PC-9 (cell line): ENCODE measurements at regions not wholly inside any gene's neighbourhood (a gene's known extent, or its start where the extent isn't known, plus 50 kb on each side); places are given as distances from the start of the nearest gene placed in this dataset.

Experiments used
- BruUV-seq: library from RNA; stranded (reverse); fragments of 400-500 nt; replicated peaks from 2 replicates; lab custom pipeline; 2021; lab: Mats Ljungman, UMichigan
- CTCF ChIA-PET: fragments of 300-600 bp; sonication (Branson Sonifier 250); formaldehyde crosslinking; loops from one replicate; lab custom pipeline; 2022; ENCODE audit warnings: antibody characterized with exemption; lab: Charles Lee
- POLR2A ChIA-PET: fragments of 300-600 bp; sonication (Branson Sonifier 250); formaldehyde crosslinking; loops from one replicate; lab custom pipeline; 2022; ENCODE audit warnings: antibody characterized with exemption; ENCODE audit not compliant: unreplicated experiment; lab: Charles Lee
- DNase-seq, 2 experiments: peaks; one replicate each; pipeline versions ENCODE4 v3.0.0 to v3.0.0-alpha.2; 2015 to 2022; ENCODE audit warnings: mixed read lengths in 1 of 2
- H2AFZ ChIP-seq: fragments of 200-600 bp; sonication (generic); 2 replicates; pipeline ENCODE4 v1.8.1; 2017; ENCODE audit warnings: antibody characterized with exemption
- H3F3A ChIP-seq: fragments of 200-600 bp; sonication (generic); 2 replicates; pipeline ENCODE4 v1.8.1; 2017; ENCODE audit warnings: antibody characterized with exemption, mild to moderate bottlenecking, low read depth; ENCODE audit not compliant: insufficient read depth
- H3K27ac ChIP-seq: fragments of 200-600 bp; sonication (generic); 2 replicates; pipeline ENCODE4 v1.6.1; 2016; ENCODE audit warnings: mixed run types
- H3K27me3 ChIP-seq: fragments of 200-600 bp; sonication (generic); 2 replicates; pipeline ENCODE4 v1.6.1; 2016; ENCODE audit warnings: low read depth, mixed run types; ENCODE audit not compliant: insufficient read depth
- H3K36me3 ChIP-seq: fragments of 200-600 bp; sonication (generic); 2 replicates; pipeline ENCODE4 v1.6.1; 2016; ENCODE audit warnings: low read depth, mixed run types
- H3K4me1 ChIP-seq: fragments of 200-600 bp; sonication (generic); replicated peaks from 2 replicates; pipeline ENCODE4 v1.6.1; 2016; ENCODE audit warnings: mixed run types; ENCODE audit not compliant: insufficient read depth
- H3K4me2 ChIP-seq: fragments of 200-600 bp; sonication (generic); 2 replicates; pipeline ENCODE4 v1.6.1; 2017; ENCODE audit warnings: mixed run types
- H3K4me3 ChIP-seq: fragments of 200-600 bp; sonication (generic); 2 replicates; pipeline ENCODE4 v1.6.1; 2016; ENCODE audit warnings: mixed run types
- H3K79me2 ChIP-seq: fragments of 200-600 bp; sonication (generic); 2 replicates; pipeline ENCODE4 v1.6.1; 2017; ENCODE audit warnings: low read depth, mixed run types
- H3K9me2 ChIP-seq: fragments of 200-600 bp; sonication (generic); 2 replicates; pipeline ENCODE4 v1.8.1; 2017; ENCODE audit warnings: mild to moderate bottlenecking; ENCODE audit not compliant: insufficient read depth
- H3K9me3 ChIP-seq: fragments of 200-600 bp; sonication (generic); 2 replicates; pipeline ENCODE4 v1.8.1; 2016; ENCODE audit warnings: low read depth; ENCODE audit not compliant: insufficient read depth
- H4K20me1 ChIP-seq: fragments of 200-600 bp; sonication (generic); 2 replicates; pipeline ENCODE4 v1.8.1; 2017; ENCODE audit not compliant: insufficient read depth
- EZH2 ChIP-seq: fragments of 200-600 bp; sonication (generic); IDR thresholded peaks from 2 replicates; pipeline ENCODE4 v1.8.0; 2017; ENCODE audit warnings: antibody characterized with exemption, low read depth
- intact Hi-C: fragments of 100-400 bp; cut with micrococcal nuclease; formaldehyde crosslinking; loops from one replicate; pipeline ENCODE4 v1.10.0; 2022; ENCODE audit not compliant: unreplicated experiment
- TF ChIP-seq, protein P1 (sequence below): fragments of 200-600 bp; sonication (generic); conservative IDR thresholded peaks from 2 replicates; pipeline ENCODE4 v1.6.1; 2017; ENCODE audit warnings: mixed run types, antibody characterized with exemption, mild to moderate bottlenecking, moderate library complexity

DNA sequence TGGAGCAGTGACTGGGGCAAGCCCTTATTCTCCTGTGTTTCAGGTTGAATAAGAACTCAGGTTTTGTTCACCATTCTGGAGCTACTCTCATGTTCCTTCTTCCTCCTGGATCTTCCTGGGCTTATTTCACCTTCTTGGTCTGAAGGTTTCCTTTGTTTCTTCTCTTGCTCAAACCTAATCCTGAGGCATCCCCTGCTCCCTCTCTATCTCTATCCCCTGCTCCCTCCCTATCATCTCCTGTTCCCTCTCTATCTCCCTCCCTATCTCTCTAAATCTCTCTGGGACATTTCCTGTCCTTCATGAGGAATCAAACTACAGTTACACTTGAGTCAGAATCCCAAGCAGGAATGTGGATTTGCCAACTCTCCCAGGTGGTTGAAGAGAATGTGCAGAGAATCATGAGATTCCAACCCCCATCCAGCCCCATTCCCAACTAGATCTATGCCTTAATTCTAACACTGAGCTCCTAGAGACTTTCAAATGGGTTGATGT is 134.9 kb upstream of the ZIC3 start:
- no peaks in the 10 kb centered on the region for H3F3A ChIP-seq
- no peak overlapping the region for H2AFZ ChIP-seq
- no peak overlapping the region for H3K4me2 ChIP-seq
- intact Hi-C loops, result no loop called here
- no peak for TF ChIP-seq EZH2
- TF ChIP-seq, protein P1, sequence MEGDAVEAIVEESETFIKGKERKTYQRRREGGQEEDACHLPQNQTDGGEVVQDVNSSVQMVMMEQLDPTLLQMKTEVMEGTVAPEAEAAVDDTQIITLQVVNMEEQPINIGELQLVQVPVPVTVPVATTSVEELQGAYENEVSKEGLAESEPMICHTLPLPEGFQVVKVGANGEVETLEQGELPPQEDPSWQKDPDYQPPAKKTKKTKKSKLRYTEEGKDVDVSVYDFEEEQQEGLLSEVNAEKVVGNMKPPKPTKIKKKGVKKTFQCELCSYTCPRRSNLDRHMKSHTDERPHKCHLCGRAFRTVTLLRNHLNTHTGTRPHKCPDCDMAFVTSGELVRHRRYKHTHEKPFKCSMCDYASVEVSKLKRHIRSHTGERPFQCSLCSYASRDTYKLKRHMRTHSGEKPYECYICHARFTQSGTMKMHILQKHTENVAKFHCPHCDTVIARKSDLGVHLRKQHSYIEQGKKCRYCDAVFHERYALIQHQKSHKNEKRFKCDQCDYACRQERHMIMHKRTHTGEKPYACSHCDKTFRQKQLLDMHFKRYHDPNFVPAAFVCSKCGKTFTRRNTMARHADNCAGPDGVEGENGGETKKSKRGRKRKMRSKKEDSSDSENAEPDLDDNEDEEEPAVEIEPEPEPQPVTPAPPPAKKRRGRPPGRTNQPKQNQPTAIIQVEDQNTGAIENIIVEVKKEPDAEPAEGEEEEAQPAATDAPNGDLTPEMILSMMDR, result no peak
- DNase-seq, result no peak
- no peaks in the 10 kb centered on the region for H3K4me1 ChIP-seq
- H3K27me3 ChIP-seq, result no peaks in the 10 kb centered on the region
- no peaks in the 10 kb centered on the region for H3K79me2 ChIP-seq
- H3K9me2 ChIP-seq, result no peaks in the 10 kb centered on the region
- CTCF ChIA-PET, result no interaction called here
- no peaks in the 10 kb centered on the region for H3K9me3 ChIP-seq
- H3K4me3 ChIP-seq, result no peak overlapping the region
- H3K27ac ChIP-seq, result no peak overlapping the region
- no TSS peak for BruUV-seq
- H3K36me3 ChIP-seq, result no peaks in the 10 kb centered on the region
- H4K20me1 ChIP-seq, result no peaks in the 10 kb centered on the region
- POLR2A ChIA-PET, result no interaction called here

DNA sequence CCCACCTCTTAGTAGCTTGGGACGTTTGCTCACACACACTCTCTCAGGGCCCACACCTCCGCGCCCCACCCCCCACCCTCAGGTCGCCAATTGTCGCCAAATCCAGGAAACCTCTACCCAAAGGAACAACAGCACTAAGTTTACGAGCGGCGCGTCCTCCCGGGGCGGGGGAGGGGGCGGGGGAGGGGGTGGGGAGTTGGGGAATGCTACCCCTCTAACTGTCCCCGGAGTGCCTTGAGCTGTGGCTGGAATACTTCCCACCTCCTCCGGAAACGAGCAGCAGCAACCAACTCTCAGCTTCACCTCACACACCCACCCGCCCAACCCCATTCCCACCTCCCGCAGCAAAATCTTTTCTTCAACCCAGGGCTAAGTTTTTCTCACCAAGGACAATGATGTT is 135.6 kb upstream of the ZIC3 start:
- BruUV-seq, result no TSS peak
- Histone ChIP-seq H2AFZ (no peak overlapping the region), H4K20me1 (no peaks in the 10 kb centered on the region), H3K9me2 (no peaks in the 10 kb centered on the region), H3K27ac (no peak overlapping the region), H3K4me1 (no peaks in the 10 kb centered on the region), H3K79me2 (no peaks in the 10 kb centered on the region), H3F3A (no peaks in the 10 kb centered on the region), H3K36me3 (no peaks in the 10 kb centered on the region), H3K4me3 (no peak overlapping the region), H3K27me3 (no peaks in the 10 kb centered on the region), H3K9me3 (no peaks in the 10 kb centered on the region), H3K4me2 (no peak overlapping the region)
- no peak for DNase-seq
- intact Hi-C loops, result no loop called here
- POLR2A ChIA-PET, result no interaction called here
- CTCF ChIA-PET, result no interaction called here
- TF ChIP-seq EZH2, result no peak
- TF ChIP-seq, protein P1, result no peak

DNA sequence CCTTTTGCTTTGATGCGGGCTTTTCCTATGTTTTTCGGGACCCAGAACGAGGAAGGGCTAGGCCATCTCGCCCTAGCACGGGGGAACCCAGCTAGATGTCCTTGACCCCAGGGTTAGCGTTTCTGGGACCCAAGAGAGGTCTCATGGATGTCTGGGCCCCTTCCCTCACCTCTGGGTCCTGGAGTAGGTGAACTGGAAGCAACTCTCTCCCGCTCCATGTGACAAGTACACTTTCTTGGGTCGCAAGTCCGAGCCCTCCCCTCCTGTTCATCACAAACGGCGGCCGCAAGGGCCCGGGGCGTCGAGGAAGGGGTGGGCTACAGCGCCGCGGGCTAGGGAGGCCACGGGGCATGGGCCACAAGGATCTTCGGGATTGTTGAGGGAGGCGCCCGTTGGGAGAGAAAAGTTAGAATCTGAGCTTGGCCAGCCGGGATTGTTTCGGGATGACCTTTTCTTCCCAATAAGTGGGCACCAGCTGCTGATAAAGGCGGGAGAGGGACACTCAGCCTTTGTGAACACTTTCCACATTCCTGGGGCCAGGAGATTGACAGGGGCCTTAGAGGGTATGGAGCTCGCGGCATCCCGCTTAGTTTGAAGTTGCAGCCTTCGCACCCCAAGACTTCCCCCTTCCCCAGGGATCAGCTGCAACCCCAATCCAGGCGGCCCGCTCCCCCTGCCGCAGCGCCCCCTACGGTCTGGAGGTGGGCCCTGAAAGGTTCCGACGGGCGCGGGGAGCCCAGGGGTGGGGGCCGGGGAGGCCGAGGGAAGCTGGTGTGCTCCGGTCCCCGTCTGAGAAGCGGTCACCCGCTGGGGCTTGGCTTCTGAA is 136.9 kb upstream of the ZIC3 start:
- Histone ChIP-seq H3K9me3 (no peaks in the 10 kb centered on the region), H3K4me1 (no peaks in the 10 kb centered on the region), H2AFZ (no peak overlapping the region), H3K9me2 (no peaks in the 10 kb centered on the region), H4K20me1 (no peaks in the 10 kb centered on the region), H3K79me2 (no peaks in the 10 kb centered on the region), H3K27ac (no peak overlapping the region), H3K36me3 (no peaks in the 10 kb centered on the region), H3F3A (no peaks in the 10 kb centered on the region), H3K4me2 (no peak overlapping the region), H3K27me3 (no peaks in the 10 kb centered on the region), H3K4me3 (no peak overlapping the region)
- intact Hi-C loops, result no loop called here
- TF ChIP-seq, protein P1, result no peak
- TF ChIP-seq EZH2, result no peak
- CTCF ChIA-PET, result no interaction called here
- no TSS peak for BruUV-seq
- POLR2A ChIA-PET, result no interaction called here
- no peak for DNase-seq
